C4-2B (cell line): ENCODE measurements at regions not wholly inside any gene's neighbourhood (a gene's known extent, or its start where the extent isn't known, plus 50 kb on each side); places are given as distances from the start of the nearest gene placed in this dataset.
"Not testable (repeated sequence)": the region's sequence is repeated elsewhere in the genome, so short reads cannot be mapped to it uniquely, and the experiment has no call there.

Source experiments
- H3K27ac ChIP-seq: fragments of 450-650 bp; 2 replicates; pipeline ENCODE4 v1.5.1; 2017
- CTCF ChIP-seq: fragments of 450-650 bp; conservative IDR thresholded peaks from 2 replicates; pipeline ENCODE4 v1.5.1; 2017; ENCODE audit warnings: mild to moderate bottlenecking
- ZFX ChIP-seq: fragments of 450-650 bp; IDR thresholded peaks from 2 replicates; pipeline ENCODE4 v1.6.1; 2017

- not testable (repeated sequence) for H3K27ac ChIP-seq
Observed at GRCh38 chr21:9697751-9698150, 823.6 kb upstream of the TPTE start.

- H3K27ac ChIP-seq: not testable (repeated sequence)
Observed at GRCh38 chr21:9705016-9705415, 816.4 kb upstream of the TPTE start.

- not testable (repeated sequence) for H3K27ac ChIP-seq
Observed at GRCh38 chr21:9705455-9705854, 815.9 kb upstream of the TPTE start.

- H3K27ac ChIP-seq: not testable (repeated sequence)
Observed at GRCh38 chr21:9724542-9724941, 796.8 kb upstream of the TPTE start.

GRCh38 chr21:9727187-9727586 is 794.2 kb upstream of the TPTE start:
- not testable (repeated sequence) for H3K27ac ChIP-seq

- not testable (repeated sequence) for H3K27ac ChIP-seq
Observed at GRCh38 chr21:9728219-9728992, 793.0 kb upstream of the TPTE start.

GRCh38 chr21:9730866-9731265 is 790.5 kb upstream of the TPTE start:
- no peak overlapping the region for H3K27ac ChIP-seq
- no peak for TF ChIP-seq ZFX
- no peak for TF ChIP-seq CTCF

GRCh38 chr21:9731317-9731716 is 790.1 kb upstream of the TPTE start:
- not testable (repeated sequence) for H3K27ac ChIP-seq

- not testable (repeated sequence) for H3K27ac ChIP-seq
Observed at GRCh38 chr21:9732605-9733004, 788.8 kb upstream of the TPTE start.

GRCh38 chr21:9733761-9734558 is 787.4 kb upstream of the TPTE start:
- H3K27ac ChIP-seq: not testable (repeated sequence)

GRCh38 chr21:9735421-9735961 is 785.9 kb upstream of the TPTE start:
- H3K27ac ChIP-seq: no peak overlapping the region
- TF ChIP-seq ZFX (no peak), CTCF (no peak)

GRCh38 chr21:9737301-9737700 is 784.1 kb upstream of the TPTE start:
- not testable (repeated sequence) for H3K27ac ChIP-seq

GRCh38 chr21:9737871-9738515 is 783.4 kb upstream of the TPTE start:
- H3K27ac ChIP-seq: not testable (repeated sequence)
